Endothelial cell (in vitro differentiated cells): ENCODE measurements at regions not wholly inside any gene's neighbourhood (a gene's known extent, or its start where the extent isn't known, plus 50 kb on each side); places are given as distances from the start of the nearest gene placed in this dataset.

ENCODE experiments used
- DNase-seq: peaks from one replicate; pipeline ENCODE4 v3.0.0; 2021; ENCODE audit warnings: low spot score
- H3K27ac Mint-ChIP-seq: one replicate; pipeline ENCODE4 v1.8.0; 2021; ENCODE audit warnings: mixed read lengths, inconsistent platforms; ENCODE audit not compliant: unreplicated experiment
- H3K27me3 Mint-ChIP-seq: one replicate; pipeline ENCODE4 v1.8.0; 2021; ENCODE audit warnings: mild to moderate bottlenecking, moderate library complexity, mixed read lengths, inconsistent platforms; ENCODE audit not compliant: unreplicated experiment
- H3K36me3 Mint-ChIP-seq: one replicate; pipeline ENCODE4 v1.8.0; 2021; ENCODE audit warnings: mild to moderate bottlenecking, low read depth, mixed read lengths, inconsistent platforms; ENCODE audit not compliant: unreplicated experiment
- H3K4me1 Mint-ChIP-seq: one replicate; pipeline ENCODE4 v1.8.0; 2021; ENCODE audit warnings: mild to moderate bottlenecking, mixed read lengths, inconsistent platforms; ENCODE audit not compliant: unreplicated experiment
- H3K4me3 Mint-ChIP-seq: one replicate; pipeline ENCODE4 v1.8.0; 2021; ENCODE audit warnings: mild to moderate bottlenecking, mixed read lengths, inconsistent platforms; ENCODE audit not compliant: unreplicated experiment
- H3K9me3 Mint-ChIP-seq: one replicate; pipeline ENCODE4 v1.8.0; 2021; ENCODE audit warnings: mixed read lengths, inconsistent platforms; ENCODE audit not compliant: unreplicated experiment
- TF ChIP-seq, protein P1 (sequence below): fragments of 200-600 bp; sonication (generic); IDR thresholded peaks from one replicate; pipeline ENCODE4 v1.5.0; 2021; ENCODE audit warnings: antibody characterized with exemption; ENCODE audit not compliant: unreplicated experiment

DNA sequence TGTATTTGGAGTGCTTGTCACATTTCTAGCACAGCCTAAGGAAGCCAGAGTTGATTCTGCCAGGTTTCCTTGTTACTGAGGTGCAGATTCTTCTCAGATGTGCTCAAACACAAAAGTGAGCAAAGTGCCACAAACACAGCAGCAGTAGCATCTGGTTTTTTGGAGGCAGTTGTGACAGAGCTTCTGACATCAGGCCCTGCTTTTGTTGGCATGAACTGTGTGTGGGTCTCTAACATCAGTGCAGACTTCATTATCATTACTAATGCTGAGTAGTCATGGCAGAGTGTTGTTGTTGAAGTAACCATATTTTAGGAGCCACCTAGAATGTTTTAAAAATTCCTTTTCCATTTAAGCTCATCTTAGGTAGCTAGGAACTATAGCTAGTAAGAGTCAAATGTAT is 656.6 kb downstream of the ANKRD50 start:
- Mint-ChIP-seq H3K36me3 (no peaks in the 10 kb centered on the region), H3K27ac (no peak overlapping the region), H3K27me3 (no peaks in the 10 kb centered on the region), H3K4me1 (peaks cover 18% of the 10 kb centered on the region), H3K9me3 (no peaks in the 10 kb centered on the region), H3K4me3 (no peak overlapping the region)
- TF ChIP-seq, protein P1, sequence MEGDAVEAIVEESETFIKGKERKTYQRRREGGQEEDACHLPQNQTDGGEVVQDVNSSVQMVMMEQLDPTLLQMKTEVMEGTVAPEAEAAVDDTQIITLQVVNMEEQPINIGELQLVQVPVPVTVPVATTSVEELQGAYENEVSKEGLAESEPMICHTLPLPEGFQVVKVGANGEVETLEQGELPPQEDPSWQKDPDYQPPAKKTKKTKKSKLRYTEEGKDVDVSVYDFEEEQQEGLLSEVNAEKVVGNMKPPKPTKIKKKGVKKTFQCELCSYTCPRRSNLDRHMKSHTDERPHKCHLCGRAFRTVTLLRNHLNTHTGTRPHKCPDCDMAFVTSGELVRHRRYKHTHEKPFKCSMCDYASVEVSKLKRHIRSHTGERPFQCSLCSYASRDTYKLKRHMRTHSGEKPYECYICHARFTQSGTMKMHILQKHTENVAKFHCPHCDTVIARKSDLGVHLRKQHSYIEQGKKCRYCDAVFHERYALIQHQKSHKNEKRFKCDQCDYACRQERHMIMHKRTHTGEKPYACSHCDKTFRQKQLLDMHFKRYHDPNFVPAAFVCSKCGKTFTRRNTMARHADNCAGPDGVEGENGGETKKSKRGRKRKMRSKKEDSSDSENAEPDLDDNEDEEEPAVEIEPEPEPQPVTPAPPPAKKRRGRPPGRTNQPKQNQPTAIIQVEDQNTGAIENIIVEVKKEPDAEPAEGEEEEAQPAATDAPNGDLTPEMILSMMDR, result no peak
- DNase-seq, result no peak

DNA sequence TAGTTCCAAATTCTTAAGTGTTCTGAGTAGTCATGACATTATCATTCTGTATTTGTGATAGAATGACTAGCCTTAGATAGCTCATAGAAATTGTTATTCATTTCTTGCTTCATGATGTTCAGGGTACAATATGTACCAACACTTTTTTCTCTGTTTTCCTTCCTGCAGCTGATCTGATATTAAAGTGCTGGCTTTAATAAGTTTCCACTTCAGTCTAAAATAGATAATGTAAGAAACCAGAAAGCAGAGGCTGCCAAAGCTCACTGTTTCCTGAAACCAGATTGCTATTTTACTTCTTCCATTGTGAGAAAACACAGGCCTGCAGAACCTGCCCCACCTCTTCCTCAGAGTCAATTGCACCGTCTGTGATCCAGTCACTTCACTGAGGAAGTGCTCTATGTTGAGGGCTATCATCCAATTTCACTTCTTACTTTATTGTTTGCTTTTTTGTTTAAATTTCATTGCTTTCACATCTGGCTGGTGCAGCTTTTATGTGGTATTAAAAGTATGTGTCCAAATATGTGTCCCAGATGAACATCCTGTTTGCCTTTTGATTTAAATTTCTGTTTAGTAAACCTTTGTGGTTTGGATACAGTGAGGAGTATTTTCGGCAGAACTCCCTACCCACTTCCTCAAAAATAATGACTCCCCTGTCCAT is 652.1 kb downstream of the ANKRD50 start:
- no peak overlapping the region for H3K4me3 Mint-ChIP-seq
- H3K4me1 Mint-ChIP-seq, result peaks cover 19% of the 10 kb centered on the region
- H3K27me3 Mint-ChIP-seq, result no peaks in the 10 kb centered on the region
- no peaks in the 10 kb centered on the region for H3K9me3 Mint-ChIP-seq
- H3K27ac Mint-ChIP-seq, result peak overlapping the region; percentile 48
- TF ChIP-seq, protein P1, result no peak
- H3K36me3 Mint-ChIP-seq, result no peaks in the 10 kb centered on the region
- no peak for DNase-seq

DNA sequence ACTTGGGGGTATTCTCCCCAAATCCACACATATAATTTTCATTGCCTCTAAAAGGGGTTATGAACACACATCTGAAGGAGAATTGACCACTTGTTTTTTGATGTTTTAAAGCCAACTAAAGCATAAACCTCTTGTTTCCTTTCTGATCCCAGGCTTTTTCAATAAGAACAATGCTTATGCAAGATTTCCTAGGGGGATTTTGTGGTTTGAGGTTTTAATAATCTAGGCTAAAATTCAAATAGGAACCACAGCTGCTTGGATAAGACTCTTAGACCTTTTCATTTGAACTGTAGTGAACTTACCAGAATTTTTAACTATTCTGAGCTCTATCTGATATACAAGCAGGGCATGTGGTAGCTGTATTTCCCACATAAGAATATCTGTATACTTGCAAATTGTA is 651.1 kb downstream of the ANKRD50 start:
- no peak overlapping the region for H3K27ac Mint-ChIP-seq
- no peak for DNase-seq
- H3K27me3 Mint-ChIP-seq, result no peaks in the 10 kb centered on the region
- peaks cover 19% of the 10 kb centered on the region for H3K4me1 Mint-ChIP-seq
- TF ChIP-seq, protein P1, result no peak
- no peaks in the 10 kb centered on the region for H3K9me3 Mint-ChIP-seq
- H3K36me3 Mint-ChIP-seq, result no peaks in the 10 kb centered on the region
- no peak overlapping the region for H3K4me3 Mint-ChIP-seq

DNA sequence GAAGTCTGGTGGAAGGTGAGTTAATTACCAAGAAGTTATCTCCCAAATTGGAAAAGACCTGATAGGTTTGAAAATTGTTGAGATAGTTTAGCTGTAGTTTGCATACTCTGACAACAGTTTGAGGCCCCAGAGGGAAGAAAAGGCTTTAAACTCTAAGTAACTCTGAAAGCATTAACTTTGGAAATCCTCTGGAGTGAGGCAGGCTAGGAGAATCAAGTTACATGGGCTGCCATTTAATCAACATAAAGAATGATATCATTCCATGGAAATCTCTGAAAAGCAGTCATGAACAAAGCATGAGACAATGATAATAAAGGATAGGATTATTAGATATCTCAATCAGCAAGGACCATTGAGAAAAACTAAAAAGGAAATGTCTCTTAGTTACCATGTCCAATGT is 647.1 kb downstream of the ANKRD50 start:
- peaks cover 5% of the 10 kb centered on the region for H3K4me1 Mint-ChIP-seq
- H3K27ac Mint-ChIP-seq, result no peak overlapping the region
- H3K9me3 Mint-ChIP-seq, result peaks cover under 1% of the 10 kb centered on the region
- TF ChIP-seq, protein P1, result no peak
- no peak overlapping the region for H3K4me3 Mint-ChIP-seq
- no peaks in the 10 kb centered on the region for H3K27me3 Mint-ChIP-seq
- no peak for DNase-seq
- no peaks in the 10 kb centered on the region for H3K36me3 Mint-ChIP-seq

DNA sequence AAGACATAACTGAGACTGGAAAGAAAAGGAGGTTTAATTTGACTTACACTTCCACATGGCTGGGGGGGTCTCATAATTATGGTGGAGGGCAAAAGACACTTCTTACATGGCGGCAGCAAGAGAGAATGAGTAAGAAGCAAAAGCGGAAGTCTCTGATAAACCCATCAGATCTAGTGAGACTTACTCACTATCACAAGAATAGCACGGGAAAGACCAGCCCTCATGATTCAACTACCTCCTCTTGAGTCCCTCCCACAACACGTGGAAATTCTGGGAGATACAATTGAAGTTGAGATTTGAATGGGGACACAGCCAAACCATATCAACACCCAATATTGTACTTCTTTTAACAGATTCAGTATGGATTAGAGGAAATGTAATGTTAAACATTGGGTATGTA is 646.6 kb downstream of the ANKRD50 start:
- H3K36me3 Mint-ChIP-seq, result peaks cover 5% of the 10 kb centered on the region
- peaks cover 6% of the 10 kb centered on the region for H3K9me3 Mint-ChIP-seq
- peaks cover under 1% of the 10 kb centered on the region for H3K4me1 Mint-ChIP-seq
- TF ChIP-seq, protein P1, result no peak
- H3K4me3 Mint-ChIP-seq, result no peak overlapping the region
- no peaks in the 10 kb centered on the region for H3K27me3 Mint-ChIP-seq
- DNase-seq, result no peak
- H3K27ac Mint-ChIP-seq, result no peak overlapping the region
